Liver (tissue), 3 donors: ENCODE measurements at regions not wholly inside any gene's neighbourhood (a gene's known extent, or its start where the extent isn't known, plus 50 kb on each side); places are given as distances from the start of the nearest gene placed in this dataset.

Experiments used
- EGR1 ChIP-seq, 2 donors: IDR thresholded peaks; 2 replicates each; pipeline ENCODE4 v1.6.1; 2016 to 2018; ENCODE audit warnings: antibody characterized with exemption in 2 of 2, low read depth in 2 of 2
- GABPA ChIP-seq, 2 donors: IDR thresholded peaks in 1 of 2; conservative IDR thresholded peaks in 1 of 2; 2 replicates each; pipeline ENCODE4 v1.6.1; 2016; ENCODE audit warnings: antibody characterized with exemption in 2 of 2, mild to moderate bottlenecking in 1 of 2, moderate library complexity in 1 of 2
- JUND ChIP-seq, 2 donors: IDR thresholded peaks; 2 replicates each; pipeline ENCODE4 v1.6.1; 2016; ENCODE audit warnings: antibody characterized with exemption in 2 of 2
- NR2F2 ChIP-seq: IDR thresholded peaks from 2 replicates; pipeline ENCODE4 v1.6.1; 2016; ENCODE audit warnings: antibody characterized with exemption
- RAD21 ChIP-seq, 2 donors: IDR thresholded peaks; 2 replicates each; pipeline ENCODE4 v1.6.1; 2016; ENCODE audit warnings: antibody characterized with exemption in 2 of 2, mild to moderate bottlenecking in 2 of 2
- SP1 ChIP-seq: IDR thresholded peaks from 2 replicates; pipeline ENCODE4 v1.6.1; 2018; ENCODE audit warnings: antibody characterized with exemption, mild to moderate bottlenecking
- YY1 ChIP-seq: IDR thresholded peaks from 2 replicates; pipeline ENCODE4 v1.6.1; 2016; ENCODE audit warnings: antibody characterized with exemption, mild to moderate bottlenecking
- TF ChIP-seq, protein P1 (sequence below): fragments of 150-350 bp; IDR thresholded peaks from 2 replicates; pipeline ENCODE4 v1.5.1; 2017; ENCODE audit warnings: improper control_type of control experiment, low read depth, low read length; ENCODE audit not compliant: missing input control
- TF ChIP-seq, protein P2 (sequence below): IDR thresholded peaks from 2 replicates; pipeline ENCODE4 v1.6.1; 2016; ENCODE audit warnings: antibody characterized with exemption
- TF ChIP-seq, protein P3 (sequence below): IDR thresholded peaks from 2 replicates; pipeline ENCODE4 v1.6.1; 2016; ENCODE audit warnings: antibody characterized with exemption, mild to moderate bottlenecking
- donor health status: healthy.
- donor health status: healthy.

DNA sequence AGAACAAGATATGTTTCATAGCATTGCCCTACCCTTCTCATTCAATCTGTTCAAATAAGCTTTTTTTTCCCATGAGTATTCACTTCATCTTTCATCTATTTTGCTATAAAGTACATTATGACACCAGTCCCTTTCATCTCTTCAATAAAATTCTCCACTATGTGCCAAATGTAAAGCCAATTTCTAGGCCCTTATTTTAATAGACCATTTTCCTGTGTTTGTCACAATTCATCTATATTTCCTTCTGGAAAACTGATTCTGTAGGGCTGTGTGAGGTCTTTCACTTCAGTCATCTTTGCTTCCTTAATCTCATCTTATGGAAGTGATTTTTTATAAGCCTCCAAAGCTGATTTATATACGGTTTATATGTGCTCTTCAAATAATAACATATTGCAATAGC is 992.4 kb upstream of the EYS start:
- TF ChIP-seq, protein P1, sequence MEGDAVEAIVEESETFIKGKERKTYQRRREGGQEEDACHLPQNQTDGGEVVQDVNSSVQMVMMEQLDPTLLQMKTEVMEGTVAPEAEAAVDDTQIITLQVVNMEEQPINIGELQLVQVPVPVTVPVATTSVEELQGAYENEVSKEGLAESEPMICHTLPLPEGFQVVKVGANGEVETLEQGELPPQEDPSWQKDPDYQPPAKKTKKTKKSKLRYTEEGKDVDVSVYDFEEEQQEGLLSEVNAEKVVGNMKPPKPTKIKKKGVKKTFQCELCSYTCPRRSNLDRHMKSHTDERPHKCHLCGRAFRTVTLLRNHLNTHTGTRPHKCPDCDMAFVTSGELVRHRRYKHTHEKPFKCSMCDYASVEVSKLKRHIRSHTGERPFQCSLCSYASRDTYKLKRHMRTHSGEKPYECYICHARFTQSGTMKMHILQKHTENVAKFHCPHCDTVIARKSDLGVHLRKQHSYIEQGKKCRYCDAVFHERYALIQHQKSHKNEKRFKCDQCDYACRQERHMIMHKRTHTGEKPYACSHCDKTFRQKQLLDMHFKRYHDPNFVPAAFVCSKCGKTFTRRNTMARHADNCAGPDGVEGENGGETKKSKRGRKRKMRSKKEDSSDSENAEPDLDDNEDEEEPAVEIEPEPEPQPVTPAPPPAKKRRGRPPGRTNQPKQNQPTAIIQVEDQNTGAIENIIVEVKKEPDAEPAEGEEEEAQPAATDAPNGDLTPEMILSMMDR, result no peak
- TF ChIP-seq RAD21 (IDR thresholded peaks at IDR 0.05) (no peak), SP1 (no peak), YY1 (no peak), NR2F2 (no peak), GABPA (IDR thresholded peaks at IDR 0.05 in 1 of 2, conservative IDR thresholded peaks at IDR 0.05 in 1 of 2) (no peak), EGR1 (IDR thresholded peaks at IDR 0.05; ENCODE audit: low read depth in 2 of 2) (no peak), JUND (IDR thresholded peaks at IDR 0.05) (no peak)
- TF ChIP-seq, protein P2, sequence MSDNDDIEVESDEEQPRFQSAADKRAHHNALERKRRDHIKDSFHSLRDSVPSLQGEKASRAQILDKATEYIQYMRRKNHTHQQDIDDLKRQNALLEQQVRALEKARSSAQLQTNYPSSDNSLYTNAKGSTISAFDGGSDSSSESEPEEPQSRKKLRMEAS, result no peak
- TF ChIP-seq, protein P3, sequence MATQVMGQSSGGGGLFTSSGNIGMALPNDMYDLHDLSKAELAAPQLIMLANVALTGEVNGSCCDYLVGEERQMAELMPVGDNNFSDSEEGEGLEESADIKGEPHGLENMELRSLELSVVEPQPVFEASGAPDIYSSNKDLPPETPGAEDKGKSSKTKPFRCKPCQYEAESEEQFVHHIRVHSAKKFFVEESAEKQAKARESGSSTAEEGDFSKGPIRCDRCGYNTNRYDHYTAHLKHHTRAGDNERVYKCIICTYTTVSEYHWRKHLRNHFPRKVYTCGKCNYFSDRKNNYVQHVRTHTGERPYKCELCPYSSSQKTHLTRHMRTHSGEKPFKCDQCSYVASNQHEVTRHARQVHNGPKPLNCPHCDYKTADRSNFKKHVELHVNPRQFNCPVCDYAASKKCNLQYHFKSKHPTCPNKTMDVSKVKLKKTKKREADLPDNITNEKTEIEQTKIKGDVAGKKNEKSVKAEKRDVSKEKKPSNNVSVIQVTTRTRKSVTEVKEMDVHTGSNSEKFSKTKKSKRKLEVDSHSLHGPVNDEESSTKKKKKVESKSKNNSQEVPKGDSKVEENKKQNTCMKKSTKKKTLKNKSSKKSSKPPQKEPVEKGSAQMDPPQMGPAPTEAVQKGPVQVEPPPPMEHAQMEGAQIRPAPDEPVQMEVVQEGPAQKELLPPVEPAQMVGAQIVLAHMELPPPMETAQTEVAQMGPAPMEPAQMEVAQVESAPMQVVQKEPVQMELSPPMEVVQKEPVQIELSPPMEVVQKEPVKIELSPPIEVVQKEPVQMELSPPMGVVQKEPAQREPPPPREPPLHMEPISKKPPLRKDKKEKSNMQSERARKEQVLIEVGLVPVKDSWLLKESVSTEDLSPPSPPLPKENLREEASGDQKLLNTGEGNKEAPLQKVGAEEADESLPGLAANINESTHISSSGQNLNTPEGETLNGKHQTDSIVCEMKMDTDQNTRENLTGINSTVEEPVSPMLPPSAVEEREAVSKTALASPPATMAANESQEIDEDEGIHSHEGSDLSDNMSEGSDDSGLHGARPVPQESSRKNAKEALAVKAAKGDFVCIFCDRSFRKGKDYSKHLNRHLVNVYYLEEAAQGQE, result no peak
